GM12891 (cell line): ENCODE measurements at regions not wholly inside any gene's neighbourhood (a gene's known extent, or its start where the extent isn't known, plus 50 kb on each side); places are given as distances from the start of the nearest gene placed in this dataset.
A peak's percentile ranks its signal among the peaks of the same experiment; 100 is the strongest.

Experiments
- DNase-seq: peaks from one replicate; pipeline ENCODE4 v3.0.0; 2011; ENCODE audit warnings: low spot score; ENCODE audit not compliant: insufficient read length
- FAIRE-seq: peaks from 2 replicates; lab custom pipeline; 2011; peaks lifted over from hg19 to GRCh38; lab: Jason Lieb, UNC
- PAX5 ChIP-seq: IDR thresholded peaks from 2 replicates; pipeline ENCODE4 v1.6.1; 2011; ENCODE audit warnings: low read length, moderate library complexity, mild to moderate bottlenecking; ENCODE audit not compliant: insufficient read depth, severe bottlenecking
- POLR2A ChIP-seq: IDR thresholded peaks from 2 replicates; pipeline ENCODE4 v1.6.1; 2011; ENCODE audit warnings: low read depth, low read length, control low read depth
- POLR2AphosphoS5 ChIP-seq: IDR thresholded peaks from 2 replicates; pipeline ENCODE4 v1.6.1; 2011; ENCODE audit warnings: low read depth, low read length, control low read depth
- POU2F2 ChIP-seq: IDR thresholded peaks from 2 replicates; pipeline ENCODE4 v1.6.1; 2011; ENCODE audit warnings: low read depth, mild to moderate bottlenecking, control low read depth, low read length, moderate library complexity
- SPI1 ChIP-seq: IDR thresholded peaks from 2 replicates; pipeline ENCODE4 v1.6.1; 2011; ENCODE audit warnings: low read depth, low read length, control low read depth
- TAF1 ChIP-seq: IDR thresholded peaks from 2 replicates; pipeline ENCODE4 v1.6.1; 2011; ENCODE audit warnings: low read depth, low read length, control low read depth

DNA sequence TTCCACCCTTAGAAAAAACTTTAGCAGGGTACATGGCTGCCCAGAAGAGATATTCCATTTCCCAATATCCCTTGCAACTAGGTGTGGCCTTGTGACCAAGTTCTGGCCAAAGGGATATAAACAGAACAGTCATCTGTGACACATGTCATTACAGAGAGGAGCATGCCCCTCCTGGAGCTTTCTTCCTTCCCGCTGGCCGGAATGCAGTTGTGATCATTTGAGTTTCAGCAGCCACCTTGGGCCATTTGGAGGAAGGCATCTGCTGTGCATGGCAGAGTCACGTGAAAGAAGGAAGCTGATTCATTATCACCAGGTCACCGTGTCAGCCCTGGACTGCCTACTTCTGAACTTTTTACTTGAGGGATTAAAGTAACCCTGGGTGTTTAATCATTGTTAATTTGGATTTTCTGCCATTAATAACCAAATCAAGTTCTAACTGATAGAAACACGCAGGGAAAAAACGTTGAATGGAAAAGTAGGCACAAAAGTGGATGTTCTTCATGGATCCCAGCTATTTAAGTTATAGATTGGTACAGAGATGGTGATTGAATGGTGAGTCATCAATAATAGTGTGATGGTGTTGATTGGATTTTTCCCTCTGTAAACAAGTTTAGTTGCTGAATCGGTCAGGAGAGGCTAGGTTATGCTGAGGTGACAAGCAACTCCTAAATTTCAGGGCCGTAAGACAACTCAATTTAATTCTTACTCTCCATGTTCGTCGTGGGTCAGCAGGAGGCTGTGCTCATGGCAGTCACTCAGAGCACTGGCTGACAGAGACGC is 80.7 kb upstream of the CCDC167 start:
- DNase-seq (no peak), FAIRE-seq (no peak)
- TF ChIP-seq PAX5: no peak
- no peak for TF ChIP-seq POLR2A
- TF ChIP-seq POU2F2: no peak
- TF ChIP-seq SPI1: no peak
- no peak for TF ChIP-seq TAF1
- TF ChIP-seq POLR2AphosphoS5: no peak

DNA sequence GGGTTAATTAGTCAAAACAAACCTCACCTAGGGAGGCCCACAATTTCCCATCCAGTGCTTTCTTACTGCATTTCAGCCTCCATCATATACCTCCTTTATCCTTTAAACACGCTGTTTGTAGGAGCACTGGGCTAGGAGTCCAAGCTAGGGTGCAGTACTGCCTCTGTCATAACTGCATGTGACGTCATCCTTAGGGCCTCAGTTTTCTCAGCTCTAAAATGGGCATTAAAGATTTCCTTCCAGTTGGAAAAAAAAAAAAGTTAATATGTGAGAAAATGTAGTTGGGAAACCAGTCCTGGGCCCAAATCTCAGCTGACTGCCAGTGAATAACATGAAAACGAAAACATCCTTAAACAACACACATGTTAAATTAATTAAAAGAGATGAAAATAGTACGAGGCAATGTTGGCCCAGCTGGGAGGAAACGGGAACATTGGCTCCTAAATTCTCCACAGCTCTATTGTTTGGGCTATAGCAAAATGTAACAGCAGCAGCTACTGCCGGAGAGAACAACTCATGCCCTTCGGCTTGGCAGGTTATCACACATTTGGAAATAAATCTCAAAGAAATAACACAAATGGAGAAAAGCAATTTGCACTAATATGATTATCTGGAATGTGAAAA is 79.9 kb upstream of the CCDC167 start:
- DNase-seq (no peak), FAIRE-seq (no peak)
- TF ChIP-seq POLR2A (no peak), TAF1 (no peak), PAX5 (no peak), POLR2AphosphoS5 (no peak), POU2F2 (no peak), SPI1 (no peak)

DNA sequence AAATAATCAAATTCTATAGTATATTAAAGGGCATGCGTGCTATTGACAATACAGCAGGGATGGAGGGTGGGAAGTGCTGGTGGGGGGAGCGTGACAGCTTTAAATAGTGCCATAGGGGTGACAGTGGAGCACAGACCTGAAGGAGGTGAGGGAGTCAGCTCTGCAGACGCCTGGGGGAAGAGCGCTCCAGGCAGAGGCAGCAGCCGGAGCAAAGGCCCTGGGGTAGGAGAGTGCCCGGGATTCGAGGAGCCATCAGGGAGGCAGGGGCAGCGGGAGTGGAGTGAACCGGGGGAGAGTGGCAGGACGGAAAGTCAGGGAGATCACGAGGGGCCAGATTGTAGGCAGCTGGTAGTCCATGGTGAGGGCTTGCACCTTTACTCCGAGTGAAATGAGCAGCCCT is 78.4 kb upstream of the CCDC167 start:
- TF ChIP-seq PAX5 (no peak), SPI1 (no peak), POU2F2 (no peak), TAF1 (no peak), POLR2AphosphoS5 (no peak), POLR2A (no peak)
- DNase-seq (no peak), FAIRE-seq (no peak)

DNA sequence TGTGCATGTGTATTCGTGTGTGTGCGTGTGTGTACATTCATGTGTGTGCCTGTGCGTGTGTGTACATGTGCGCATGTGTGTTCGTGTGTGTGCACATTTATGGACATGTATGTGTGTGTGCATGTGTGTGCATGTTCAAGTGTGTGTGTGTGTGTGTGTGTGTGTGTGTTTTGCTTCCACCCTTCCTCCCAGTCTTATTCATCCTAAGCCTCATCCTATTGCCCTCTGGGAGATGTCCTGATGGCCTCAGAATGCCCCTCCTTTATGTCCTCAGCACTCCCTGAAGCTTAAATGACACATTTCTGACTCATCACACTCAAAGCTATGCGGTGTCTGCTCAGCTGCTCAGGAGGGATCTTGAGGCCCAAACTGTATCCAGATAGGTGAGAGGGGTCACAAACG is 76.6 kb upstream of the CCDC167 start:
- DNase-seq (no peak), FAIRE-seq (peak; percentile 73)
- TF ChIP-seq POLR2A: no peak
- no peak for TF ChIP-seq PAX5
- TF ChIP-seq SPI1: no peak
- TF ChIP-seq TAF1: no peak
- TF ChIP-seq POU2F2: no peak

DNA sequence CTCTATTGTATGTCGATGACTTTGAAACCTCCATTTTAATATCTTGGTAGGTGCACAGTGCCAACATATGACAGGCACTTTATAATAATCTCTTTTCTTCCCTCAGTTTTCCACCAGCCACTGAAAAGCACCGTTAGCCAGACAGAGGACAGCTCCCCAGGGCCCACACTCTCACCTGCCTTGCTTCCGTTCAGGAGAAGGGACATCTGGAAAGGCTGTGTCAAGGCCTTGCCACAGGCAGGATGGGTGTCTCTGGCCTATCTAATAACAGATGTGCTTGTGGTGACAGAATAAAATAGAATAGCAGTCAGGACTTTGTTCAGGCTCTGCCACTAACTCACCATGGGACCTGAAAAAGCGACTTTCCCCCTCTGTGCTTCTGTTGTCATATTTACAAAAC is 75.5 kb upstream of the CCDC167 start:
- FAIRE-seq (no peak), DNase-seq (no peak)
- TF ChIP-seq TAF1 (no peak), POU2F2 (no peak), PAX5 (no peak), SPI1 (no peak), POLR2A (no peak), POLR2AphosphoS5 (no peak)

DNA sequence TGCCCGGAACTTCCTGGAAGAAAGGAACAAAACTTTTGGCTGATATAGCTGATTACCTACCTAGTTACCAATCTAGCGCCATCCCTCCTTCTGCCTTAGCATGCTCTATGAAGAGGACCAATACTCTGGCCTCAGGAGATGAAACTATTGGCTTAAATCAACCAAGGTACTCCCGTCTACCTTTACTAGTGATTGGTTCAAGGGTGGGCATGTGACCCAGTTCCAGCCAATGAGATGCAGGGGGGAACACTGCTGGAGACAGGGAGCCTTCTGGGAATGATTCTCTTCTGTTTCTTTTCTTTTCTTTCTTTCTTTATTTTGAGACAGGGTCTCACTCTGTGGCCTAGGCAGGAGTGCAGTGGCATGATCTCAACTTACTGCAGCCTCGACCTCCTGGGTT is 72.6 kb upstream of the CCDC167 start:
- no peak for FAIRE-seq

DNA sequence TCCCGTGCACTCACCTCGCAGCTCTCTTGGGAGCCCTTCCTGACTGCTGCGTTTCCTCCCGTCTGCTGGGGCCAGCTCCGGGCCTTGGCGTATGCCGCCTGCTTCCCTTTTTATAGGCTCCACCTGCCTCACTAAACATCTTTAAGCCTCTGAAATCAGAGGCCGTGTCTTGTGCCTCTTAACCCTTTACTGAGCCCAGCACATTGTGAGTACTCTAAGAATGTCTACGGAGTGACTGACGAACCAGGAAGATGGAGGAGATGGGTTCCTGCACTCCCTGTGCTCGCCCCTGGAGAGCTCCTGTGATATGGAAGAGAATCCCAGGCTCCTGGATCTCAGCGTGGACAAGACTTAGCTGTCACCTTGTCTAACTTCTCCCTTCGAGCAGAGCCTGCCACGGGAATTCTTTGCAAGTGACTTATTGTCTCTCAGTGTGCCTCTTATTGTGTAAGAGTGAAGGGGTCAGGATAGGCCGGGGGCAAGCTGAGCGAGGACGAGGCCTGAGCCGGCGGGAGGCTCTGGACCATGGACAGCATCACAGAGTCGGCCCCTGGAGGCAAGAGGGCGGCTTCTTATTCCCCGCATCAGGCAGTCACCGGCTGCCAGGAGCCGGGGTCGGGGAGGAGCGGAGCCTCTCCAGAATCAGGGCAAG is 70.9 kb upstream of the CCDC167 start:
- TF ChIP-seq PAX5: no peak
- no peak for TF ChIP-seq POLR2AphosphoS5
- no peak for TF ChIP-seq SPI1
- TF ChIP-seq POLR2A: no peak
- TF ChIP-seq POU2F2: no peak
- TF ChIP-seq TAF1: no peak
- FAIRE-seq (no peak), DNase-seq (no peak)

More for the DNA sequence above, 72.6 kb upstream of the CCDC167 start:
- TF ChIP-seq SPI1: no peak
- TF ChIP-seq POU2F2: no peak
- TF ChIP-seq TAF1: no peak
- no peak for TF ChIP-seq PAX5
- no peak for TF ChIP-seq POLR2AphosphoS5
- TF ChIP-seq POLR2A: no peak
- DNase-seq: no peak

DNA sequence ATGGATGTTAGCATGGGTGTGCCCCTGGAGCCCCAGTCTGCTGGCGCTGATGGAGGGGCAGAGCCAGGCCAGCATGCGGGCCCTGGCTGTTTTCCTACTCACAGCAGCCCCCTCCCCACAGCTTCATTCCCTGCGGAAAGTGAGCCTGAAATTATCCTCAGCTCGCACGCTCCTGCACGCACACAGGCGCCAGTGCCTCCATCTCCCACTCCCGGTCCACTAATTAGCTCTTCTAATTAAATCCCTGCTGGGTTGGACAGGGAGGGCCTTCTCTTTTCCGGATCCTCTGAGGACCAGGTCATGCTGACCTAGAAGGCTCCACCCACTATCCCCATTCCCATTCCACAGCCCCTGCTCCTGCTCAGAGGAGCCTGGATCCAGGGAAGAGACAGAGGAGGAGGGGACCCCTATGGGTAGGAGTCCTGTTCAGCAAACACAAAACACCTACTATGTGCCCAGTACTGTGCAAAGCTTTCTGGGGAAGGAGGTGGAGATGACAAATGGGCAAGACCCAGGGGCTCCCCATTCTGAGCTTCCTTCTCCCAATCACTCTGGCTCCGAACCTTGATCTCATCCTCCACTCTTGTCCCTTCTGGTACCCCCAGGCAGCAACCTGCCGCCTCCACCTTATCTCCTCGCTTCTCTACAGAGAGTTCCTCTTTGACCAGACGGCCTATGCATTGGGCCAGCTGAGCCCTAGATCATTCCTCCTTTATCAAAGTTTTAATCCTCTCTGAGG is 70.2 kb upstream of the CCDC167 start:
- TF ChIP-seq POLR2A (no peak), POU2F2 (no peak), SPI1 (0 out of 2 replicates have a peak, but pooled peaks have one; percentile 9)
- DNase-seq: no peak
- no peak for FAIRE-seq

DNA sequence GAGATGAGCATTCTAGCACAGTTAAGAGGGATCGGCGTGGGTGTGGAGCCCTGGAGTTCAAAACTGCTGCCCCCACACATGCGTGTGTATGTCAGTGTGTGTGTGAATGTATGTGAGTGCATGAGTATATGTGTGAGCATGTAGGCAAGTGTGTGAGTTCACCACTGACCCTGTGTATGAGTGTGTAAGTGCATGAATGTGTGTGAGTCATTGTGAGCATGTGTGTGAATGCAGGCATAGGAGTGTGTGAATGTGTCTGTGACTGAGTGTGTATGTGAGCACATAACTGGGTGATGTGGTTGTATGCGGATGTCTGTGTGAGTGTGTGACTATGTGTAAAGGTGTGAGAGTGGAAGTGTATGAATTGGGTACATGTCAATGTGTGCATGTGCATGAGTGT is 69.6 kb upstream of the CCDC167 start:
- TF ChIP-seq SPI1 (no peak), POLR2A (no peak)
- no peak for DNase-seq
- peak; percentile 88 for FAIRE-seq
